Gastrocnemius medialis (tissue), 4 donors: ENCODE measurements at regions not wholly inside any gene's neighbourhood (a gene's known extent, or its start where the extent isn't known, plus 50 kb on each side); places are given as distances from the start of the nearest gene placed in this dataset.

Experiments used
- POLR2A ChIP-seq, 2 donors: fragments of 450-650 bp; IDR thresholded peaks; one replicate each; pipeline ENCODE4 v1.6.1; 2017; ENCODE audit warnings: antibody characterized with exemption in 2 of 2, mild to moderate bottlenecking in 2 of 2, moderate library complexity in 2 of 2
- TF ChIP-seq, protein P1 (sequence below), 5 experiments: fragments of 450-650 bp in 3 of 5; fragments of 200-600 bp in 2 of 5; sonication (generic) in 2 of 5; IDR thresholded peaks in 4 of 5; conservative IDR thresholded peaks in 1 of 5; 1 replicate in 4 of 5; 2 replicates in 1 of 5; pipeline ENCODE4 v1.5.1; 2016 to 2019; ENCODE audit warnings: antibody characterized with exemption in 5 of 5, mild to moderate bottlenecking in 3 of 5, moderate library complexity in 3 of 5

- TF ChIP-seq, protein P1, sequence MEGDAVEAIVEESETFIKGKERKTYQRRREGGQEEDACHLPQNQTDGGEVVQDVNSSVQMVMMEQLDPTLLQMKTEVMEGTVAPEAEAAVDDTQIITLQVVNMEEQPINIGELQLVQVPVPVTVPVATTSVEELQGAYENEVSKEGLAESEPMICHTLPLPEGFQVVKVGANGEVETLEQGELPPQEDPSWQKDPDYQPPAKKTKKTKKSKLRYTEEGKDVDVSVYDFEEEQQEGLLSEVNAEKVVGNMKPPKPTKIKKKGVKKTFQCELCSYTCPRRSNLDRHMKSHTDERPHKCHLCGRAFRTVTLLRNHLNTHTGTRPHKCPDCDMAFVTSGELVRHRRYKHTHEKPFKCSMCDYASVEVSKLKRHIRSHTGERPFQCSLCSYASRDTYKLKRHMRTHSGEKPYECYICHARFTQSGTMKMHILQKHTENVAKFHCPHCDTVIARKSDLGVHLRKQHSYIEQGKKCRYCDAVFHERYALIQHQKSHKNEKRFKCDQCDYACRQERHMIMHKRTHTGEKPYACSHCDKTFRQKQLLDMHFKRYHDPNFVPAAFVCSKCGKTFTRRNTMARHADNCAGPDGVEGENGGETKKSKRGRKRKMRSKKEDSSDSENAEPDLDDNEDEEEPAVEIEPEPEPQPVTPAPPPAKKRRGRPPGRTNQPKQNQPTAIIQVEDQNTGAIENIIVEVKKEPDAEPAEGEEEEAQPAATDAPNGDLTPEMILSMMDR (IDR thresholded peaks at IDR 0.05 in 4 of 5, conservative IDR thresholded peaks at IDR 0.05 in 1 of 5): no peak
- TF ChIP-seq POLR2A (IDR thresholded peaks at IDR 0.05): no peak
Measured at GRCh38 chr12:76618031-76618430, 58.5 kb upstream of the OSBPL8 start.
